ENCODE measurements at regions not wholly inside any gene's neighbourhood (a gene's known extent, or its start where the extent isn't known, plus 50 kb on each side); places are given as distances from the start of the nearest gene placed in this dataset.

GRCh38 chr1:238767321-238767720 lies 619.0 kb upstream of the CHRM3 start:
- TF ChIP-seq ATF3 (IDR thresholded peaks at IDR 0.05) (no peak), FOXA2 (IDR thresholded peaks at IDR 0.05) (no peak), EGR1 (IDR thresholded peaks at IDR 0.05; ENCODE audit: low read depth in 2 of 2) (no peak), CTCF (IDR thresholded peaks at IDR 0.05; ENCODE audit: low read depth, low read length, missing input control) (no peak), HNF4G (IDR thresholded peaks at IDR 0.05) (no peak), GABPA (IDR thresholded peaks at IDR 0.05 in 1 of 2, conservative IDR thresholded peaks at IDR 0.05 in 1 of 2) (no peak), NR2F2 (IDR thresholded peaks at IDR 0.05) (no peak), RXRA (IDR thresholded peaks at IDR 0.05) (no peak), FOXA1 (IDR thresholded peaks at IDR 0.05) (no peak), YY1 (IDR thresholded peaks at IDR 0.05) (no peak), TAF1 (conservative IDR thresholded peaks at IDR 0.05) (no peak), RAD21 (IDR thresholded peaks at IDR 0.05) (no peak), HNF4A (conservative IDR thresholded peaks at IDR 0.05) (no peak), JUND (IDR thresholded peaks at IDR 0.05) (no peak), SP1 (IDR thresholded peaks at IDR 0.05) (no peak)
- TF ChIP-seq, protein P1, sequence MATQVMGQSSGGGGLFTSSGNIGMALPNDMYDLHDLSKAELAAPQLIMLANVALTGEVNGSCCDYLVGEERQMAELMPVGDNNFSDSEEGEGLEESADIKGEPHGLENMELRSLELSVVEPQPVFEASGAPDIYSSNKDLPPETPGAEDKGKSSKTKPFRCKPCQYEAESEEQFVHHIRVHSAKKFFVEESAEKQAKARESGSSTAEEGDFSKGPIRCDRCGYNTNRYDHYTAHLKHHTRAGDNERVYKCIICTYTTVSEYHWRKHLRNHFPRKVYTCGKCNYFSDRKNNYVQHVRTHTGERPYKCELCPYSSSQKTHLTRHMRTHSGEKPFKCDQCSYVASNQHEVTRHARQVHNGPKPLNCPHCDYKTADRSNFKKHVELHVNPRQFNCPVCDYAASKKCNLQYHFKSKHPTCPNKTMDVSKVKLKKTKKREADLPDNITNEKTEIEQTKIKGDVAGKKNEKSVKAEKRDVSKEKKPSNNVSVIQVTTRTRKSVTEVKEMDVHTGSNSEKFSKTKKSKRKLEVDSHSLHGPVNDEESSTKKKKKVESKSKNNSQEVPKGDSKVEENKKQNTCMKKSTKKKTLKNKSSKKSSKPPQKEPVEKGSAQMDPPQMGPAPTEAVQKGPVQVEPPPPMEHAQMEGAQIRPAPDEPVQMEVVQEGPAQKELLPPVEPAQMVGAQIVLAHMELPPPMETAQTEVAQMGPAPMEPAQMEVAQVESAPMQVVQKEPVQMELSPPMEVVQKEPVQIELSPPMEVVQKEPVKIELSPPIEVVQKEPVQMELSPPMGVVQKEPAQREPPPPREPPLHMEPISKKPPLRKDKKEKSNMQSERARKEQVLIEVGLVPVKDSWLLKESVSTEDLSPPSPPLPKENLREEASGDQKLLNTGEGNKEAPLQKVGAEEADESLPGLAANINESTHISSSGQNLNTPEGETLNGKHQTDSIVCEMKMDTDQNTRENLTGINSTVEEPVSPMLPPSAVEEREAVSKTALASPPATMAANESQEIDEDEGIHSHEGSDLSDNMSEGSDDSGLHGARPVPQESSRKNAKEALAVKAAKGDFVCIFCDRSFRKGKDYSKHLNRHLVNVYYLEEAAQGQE (IDR thresholded peaks at IDR 0.05) = no peak
- TF ChIP-seq, protein P2, sequence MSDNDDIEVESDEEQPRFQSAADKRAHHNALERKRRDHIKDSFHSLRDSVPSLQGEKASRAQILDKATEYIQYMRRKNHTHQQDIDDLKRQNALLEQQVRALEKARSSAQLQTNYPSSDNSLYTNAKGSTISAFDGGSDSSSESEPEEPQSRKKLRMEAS (IDR thresholded peaks at IDR 0.05) = no peak
- TF ChIP-seq, protein P3, sequence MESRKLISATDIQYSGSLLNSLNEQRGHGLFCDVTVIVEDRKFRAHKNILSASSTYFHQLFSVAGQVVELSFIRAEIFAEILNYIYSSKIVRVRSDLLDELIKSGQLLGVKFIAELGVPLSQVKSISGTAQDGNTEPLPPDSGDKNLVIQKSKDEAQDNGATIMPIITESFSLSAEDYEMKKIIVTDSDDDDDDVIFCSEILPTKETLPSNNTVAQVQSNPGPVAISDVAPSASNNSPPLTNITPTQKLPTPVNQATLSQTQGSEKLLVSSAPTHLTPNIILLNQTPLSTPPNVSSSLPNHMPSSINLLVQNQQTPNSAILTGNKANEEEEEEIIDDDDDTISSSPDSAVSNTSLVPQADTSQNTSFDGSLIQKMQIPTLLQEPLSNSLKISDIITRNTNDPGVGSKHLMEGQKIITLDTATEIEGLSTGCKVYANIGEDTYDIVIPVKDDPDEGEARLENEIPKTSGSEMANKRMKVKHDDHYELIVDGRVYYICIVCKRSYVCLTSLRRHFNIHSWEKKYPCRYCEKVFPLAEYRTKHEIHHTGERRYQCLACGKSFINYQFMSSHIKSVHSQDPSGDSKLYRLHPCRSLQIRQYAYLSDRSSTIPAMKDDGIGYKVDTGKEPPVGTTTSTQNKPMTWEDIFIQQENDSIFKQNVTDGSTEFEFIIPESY (IDR thresholded peaks at IDR 0.05) = no peak
- H3K9ac ChIP-seq (ENCODE audit: low read depth in 1 of 2, low read length in 2 of 2) = no peak overlapping the region
- no peak for DNase-seq (ENCODE audit: low spot score)
- H3K4me3 ChIP-seq (ENCODE audit: low read depth in 1 of 3, low read length in 3 of 3) = no peak overlapping the region
- peaks cover 4 to 13% (median 9%) of the 10 kb centered on the region in 4 donors for H3K9me3 ChIP-seq (ENCODE audit: control insufficient read depth in 4 of 4, low read length in 3 of 4)
- no peak overlapping the region for H3K27ac ChIP-seq (ENCODE audit: low read depth in 1 of 2, low read length in 2 of 2)
- no peaks in the 10 kb centered on the region for H3K36me3 ChIP-seq (ENCODE audit: control insufficient read depth in 4 of 4, insufficient read depth in 3 of 4, low read depth in 1 of 4, low read length in 3 of 4)
- WGBS = 80% methylated on average over 2 of the region's 2 CpGs
- no peaks in the 10 kb centered on the region for H3K4me1 ChIP-seq (ENCODE audit: control insufficient read depth in 4 of 4, insufficient read depth in 4 of 4, low read length in 3 of 4)
- no peaks in the 10 kb centered on the region for H3K27me3 ChIP-seq (ENCODE audit: control insufficient read depth in 4 of 4, insufficient read depth in 4 of 4, low read length in 3 of 4)
